Vagina (tissue), 2 donors: ENCODE measurements at regions not wholly inside any gene's neighbourhood (a gene's known extent, or its start where the extent isn't known, plus 50 kb on each side); places are given as distances from the start of the nearest gene placed in this dataset.

Source experiments
- CTCF ChIP-seq, 3 experiments: fragments of 450-650 bp in 2 of 3; fragments of 200-600 bp in 1 of 3; sonication (generic) in 1 of 3; IDR thresholded peaks; one replicate each; pipeline ENCODE4 v1.5.1; 2017 to 2019; ENCODE audit warnings: antibody characterized with exemption in 3 of 3, mild to moderate bottlenecking in 2 of 3, moderate library complexity in 2 of 3
- POLR2A ChIP-seq, 2 donors: fragments of 450-650 bp; IDR thresholded peaks; one replicate each; pipeline ENCODE4 v1.6.1; 2017; ENCODE audit warnings: antibody characterized with exemption in 2 of 2, mild to moderate bottlenecking in 2 of 2, moderate library complexity in 2 of 2
- POLR2AphosphoS5 ChIP-seq, 2 donors: sonication (generic); formaldehyde crosslinking; IDR thresholded peaks; one replicate each; pipeline ENCODE4 v1.9.0; 2017; ENCODE audit warnings: antibody characterized with exemption in 2 of 2, mild to moderate bottlenecking in 2 of 2, low read depth in 1 of 2; ENCODE audit not compliant: insufficient read depth in 1 of 2

GRCh38 chr4:60500810-60501209 lies 699.3 kb upstream of the ADGRL3 start:
- no peak for TF ChIP-seq CTCF (IDR thresholded peaks at IDR 0.05)
- TF ChIP-seq POLR2A (IDR thresholded peaks at IDR 0.05): no peak
- no peak for TF ChIP-seq POLR2AphosphoS5 (IDR thresholded peaks at IDR 0.05; ENCODE audit: insufficient read depth in 1 of 2, low read depth in 1 of 2)
